ENCODE measurements at regions not wholly inside any gene's neighbourhood (a gene's known extent, or its start where the extent isn't known, plus 50 kb on each side); places are given as distances from the start of the nearest gene placed in this dataset.

DNA sequence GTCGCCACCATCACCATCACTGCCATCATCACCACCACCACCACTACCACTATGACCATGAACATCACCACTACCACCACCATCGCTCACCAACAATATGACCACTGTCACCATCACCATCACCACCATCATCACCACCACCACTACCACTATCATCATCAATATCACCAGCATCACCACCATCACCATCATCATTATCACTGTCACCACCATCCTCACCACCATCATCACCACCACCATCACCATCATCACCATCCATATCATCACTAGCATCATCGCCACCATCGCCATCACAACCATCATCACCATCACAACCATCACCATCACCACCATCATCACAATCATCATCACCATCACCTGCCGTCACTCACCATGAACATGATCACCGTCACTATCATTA lies 184.6 kb downstream of the SHANK2 start:
- Mint-ChIP-seq H3K4me1 (peaks cover 0 to 10% of the 10 kb centered on the region in 2 donors), H3K36me3 (no peaks in the 10 kb centered on the region), H3K4me3 (no peak overlapping the region), H3K27ac (no peak overlapping the region), H3K9me3 (no peaks in the 10 kb centered on the region), H3K27me3 (peaks cover 21 to 26% of the 10 kb centered on the region in 2 donors)
- ATAC-seq (replicated peaks) = no peak
- DNase-seq = no peak

DNA sequence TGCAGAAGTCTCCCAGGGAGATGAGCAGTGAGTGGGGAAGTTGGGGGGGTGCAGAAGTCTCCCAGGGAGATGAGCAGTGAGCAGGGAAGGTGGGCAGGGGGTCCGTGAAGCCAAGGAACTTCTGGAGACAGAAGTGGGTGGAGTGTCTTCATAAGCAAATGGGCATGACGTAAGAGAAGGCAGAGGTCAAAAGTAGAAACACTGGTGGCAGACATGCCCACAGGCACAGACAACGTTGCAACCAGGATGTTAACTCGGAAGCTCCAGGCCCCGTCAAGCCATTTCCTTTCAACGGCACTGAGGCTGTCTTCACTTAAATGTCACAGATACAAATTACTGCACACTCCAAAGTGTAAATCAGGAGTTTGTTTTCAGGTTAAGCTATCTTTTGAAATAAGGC lies 186.1 kb downstream of the SHANK2 start:
- Mint-ChIP-seq H3K27ac (no peak overlapping the region), H3K27me3 (peaks cover 21 to 26% of the 10 kb centered on the region in 2 donors), H3K36me3 (no peaks in the 10 kb centered on the region), H3K4me3 (no peak overlapping the region), H3K9me3 (no peaks in the 10 kb centered on the region), H3K4me1 (peaks cover 0 to 10% of the 10 kb centered on the region in 2 donors)
- no peak for DNase-seq
- ATAC-seq (replicated peaks) = no peak

- no peaks in the 10 kb centered on the region for H3K36me3 Mint-ChIP-seq
These were observed 186.5 kb downstream of the SHANK2 start for GRCh38 chr11:71065841-71066240.

GRCh38 chr11:71064702-71065515 lies 187.5 kb downstream of the SHANK2 start:
- H3K4me1 Mint-ChIP-seq = peaks cover 0 to 10% of the 10 kb centered on the region in 2 donors
- no peaks in the 10 kb centered on the region for H3K9me3 Mint-ChIP-seq
- no peak overlapping the region for H3K4me3 Mint-ChIP-seq
- no peaks in the 10 kb centered on the region for H3K36me3 Mint-ChIP-seq
- H3K27ac Mint-ChIP-seq = no peak overlapping the region
- ATAC-seq (replicated peaks) (no peak), DNase-seq (no peak)
- peaks cover 21 to 26% of the 10 kb centered on the region in 2 donors for H3K27me3 Mint-ChIP-seq

More at GRCh38 chr11:71065841-71066240, 186.5 kb downstream of the SHANK2 start:
- Mint-ChIP-seq H3K4me1 (peaks cover 0 to 10% of the 10 kb centered on the region in 2 donors), H3K4me3 (no peak overlapping the region), H3K9me3 (no peaks in the 10 kb centered on the region), H3K27me3 (peaks cover 21 to 26% of the 10 kb centered on the region in 2 donors), H3K27ac (no peak overlapping the region)
- ATAC-seq (replicated peaks) (no peak), DNase-seq (no peak)

DNA sequence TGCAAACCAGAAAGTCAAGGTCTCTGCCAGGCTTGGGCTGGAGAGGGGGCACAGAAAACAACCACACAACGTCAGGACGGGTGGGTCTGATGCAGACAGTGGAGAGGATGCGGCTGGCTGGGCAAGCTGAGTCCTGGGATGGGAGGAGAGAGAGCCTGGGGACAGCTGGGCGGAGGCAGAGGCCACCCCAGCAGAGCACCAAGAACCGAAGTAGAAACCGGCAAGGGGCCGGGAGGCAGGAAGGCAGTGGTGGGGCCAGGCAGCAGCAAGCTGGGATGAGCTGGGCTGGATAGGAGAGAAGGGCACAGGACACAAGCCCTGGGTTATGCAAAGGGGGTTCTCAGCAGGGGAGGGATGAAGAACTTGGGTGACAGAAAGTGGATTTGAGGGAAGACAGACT lies 188.2 kb downstream of the SHANK2 start:
- peaks cover 21 to 31% of the 10 kb centered on the region in 2 donors for H3K27me3 Mint-ChIP-seq
- peaks cover 0 to 10% of the 10 kb centered on the region in 2 donors for H3K4me1 Mint-ChIP-seq
- no peak overlapping the region for H3K27ac Mint-ChIP-seq

GRCh38 chr11:71063129-71063528 lies 189.2 kb downstream of the SHANK2 start:
- Mint-ChIP-seq H3K9me3 (no peaks in the 10 kb centered on the region), H3K27ac (no peak overlapping the region), H3K4me1 (peaks cover 0 to 10% of the 10 kb centered on the region in 2 donors), H3K27me3 (peaks cover 21 to 34% of the 10 kb centered on the region in 2 donors), H3K4me3 (no peak overlapping the region), H3K36me3 (no peaks in the 10 kb centered on the region)
- DNase-seq (no peak), ATAC-seq (replicated peaks) (no peak)

More for the DNA sequence above, 188.2 kb downstream of the SHANK2 start:
- ATAC-seq (replicated peaks) = no peak
- Mint-ChIP-seq H3K4me3 (no peak overlapping the region), H3K9me3 (no peaks in the 10 kb centered on the region), H3K36me3 (no peaks in the 10 kb centered on the region)
- DNase-seq = no peak

DNA sequence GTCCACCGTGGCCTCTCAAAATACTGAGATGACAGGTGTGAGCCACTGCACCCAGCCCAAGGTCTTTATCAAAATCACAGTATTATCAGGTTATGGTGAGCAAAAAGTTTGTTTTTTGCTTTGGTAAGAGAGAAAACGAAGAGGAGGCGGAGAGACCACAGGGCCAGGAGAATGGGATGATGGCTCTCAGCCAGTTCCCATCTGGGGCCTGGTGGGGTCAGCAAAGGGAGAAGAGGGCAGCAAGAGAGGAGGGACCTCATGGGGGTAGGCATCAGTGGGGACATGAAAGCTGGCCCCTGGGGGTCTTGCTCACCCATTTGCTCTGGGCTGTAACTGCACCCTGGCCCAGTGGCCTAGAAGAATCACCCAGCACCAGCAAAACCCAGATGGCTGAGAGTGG lies 190.2 kb downstream of the SHANK2 start:
- peaks cover 21 to 34% of the 10 kb centered on the region in 2 donors for H3K27me3 Mint-ChIP-seq

DNA sequence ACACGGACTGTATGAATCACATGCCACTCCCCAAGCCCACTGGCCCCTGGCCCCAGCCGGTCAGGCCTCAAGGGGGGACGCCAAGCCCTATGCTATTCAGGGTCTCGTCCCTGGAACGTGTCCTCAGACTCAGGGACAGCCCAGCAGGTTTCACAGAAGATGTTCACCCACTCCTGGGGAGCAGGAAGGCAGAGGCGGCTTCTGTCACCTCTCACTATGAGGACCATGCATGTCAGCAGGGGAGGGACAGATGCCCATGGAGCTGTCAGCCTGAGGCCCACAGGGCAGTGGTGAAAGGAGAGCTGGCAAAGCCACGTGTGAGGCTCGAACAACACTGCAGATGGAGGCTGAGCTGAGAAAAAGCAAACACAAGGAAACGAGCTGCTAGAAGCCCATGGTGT lies 192.0 kb downstream of the SHANK2 start:
- Mint-ChIP-seq H3K27ac (no peak overlapping the region), H3K36me3 (no peaks in the 10 kb centered on the region), H3K27me3 (peaks cover 27 to 37% of the 10 kb centered on the region in 2 donors), H3K9me3 (no peaks in the 10 kb centered on the region), H3K4me1 (peaks cover 0 to 7% of the 10 kb centered on the region in 2 donors), H3K4me3 (no peak overlapping the region)
- DNase-seq (no peak), ATAC-seq (replicated peaks) (no peak)

More for the DNA sequence above, 190.2 kb downstream of the SHANK2 start:
- Mint-ChIP-seq H3K9me3 (no peaks in the 10 kb centered on the region), H3K4me1 (peaks cover 0 to 10% of the 10 kb centered on the region in 2 donors), H3K27ac (no peak overlapping the region), H3K36me3 (no peaks in the 10 kb centered on the region), H3K4me3 (no peak overlapping the region)
- no peak for DNase-seq
- no peak for ATAC-seq (replicated peaks)

DNA sequence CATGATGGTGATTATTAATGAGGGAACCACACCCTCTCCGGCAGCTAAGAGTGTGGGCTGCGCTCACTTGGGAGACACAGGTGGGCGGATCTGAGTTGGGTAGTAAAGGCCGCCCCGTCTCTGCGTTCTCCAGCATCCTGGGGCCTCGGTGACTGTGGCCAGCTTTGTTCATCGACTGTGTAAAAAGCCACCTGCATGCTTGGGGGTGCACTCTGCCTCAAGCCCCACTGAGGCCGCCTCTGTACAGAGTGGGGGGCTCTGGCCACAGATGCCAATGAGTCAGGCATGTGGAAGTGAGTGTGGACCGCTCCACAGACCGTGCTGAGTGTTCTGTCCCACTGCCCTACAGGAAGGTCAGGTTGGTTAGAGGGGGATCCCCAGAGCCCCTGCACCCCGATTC lies 192.7 kb downstream of the SHANK2 start:
- Mint-ChIP-seq H3K36me3 (no peaks in the 10 kb centered on the region), H3K27me3 (peaks cover 19 to 30% of the 10 kb centered on the region in 2 donors), H3K4me1 (peaks cover 0 to under 1% of the 10 kb centered on the region in 2 donors), H3K9me3 (no peaks in the 10 kb centered on the region), H3K27ac (no peak overlapping the region), H3K4me3 (no peak overlapping the region)
- ATAC-seq (replicated peaks) (no peak), DNase-seq (no peak)

GRCh38 chr11:71055925-71056324 lies 196.5 kb downstream of the SHANK2 start:
- Mint-ChIP-seq H3K27ac (no peak overlapping the region), H3K27me3 (peaks cover 8 to 14% of the 10 kb centered on the region in 2 donors), H3K36me3 (no peaks in the 10 kb centered on the region), H3K4me1 (no peaks in the 10 kb centered on the region), H3K4me3 (no peak overlapping the region), H3K9me3 (no peaks in the 10 kb centered on the region)
- no peak for ATAC-seq (replicated peaks)
- no peak for DNase-seq

Measured in stimulated activated naive B cell treated with anti-CD40 and anti-IgM and Interleukin-4, amounts not matched to agents 10 μg/mL and 1 μg/mL and 100 μg/mL, for 72 hours (primary cell).